Karpas-422 (cell line): ENCODE measurements at regions not wholly inside any gene's neighbourhood (a gene's known extent, or its start where the extent isn't known, plus 50 kb on each side); places are given as distances from the start of the nearest gene placed in this dataset.

Experiments
- DNase-seq: peaks from one replicate; pipeline ENCODE4 v3.0.0-alpha.2; 2015
- H2AFZ ChIP-seq: fragments of 200-600 bp; sonication (generic); 2 replicates; pipeline ENCODE4 v1.6.1; 2014; ENCODE audit warnings: antibody characterized with exemption, low read length, mixed read lengths
- H3K27ac ChIP-seq: fragments of 200-600 bp; sonication (generic); 2 replicates; pipeline ENCODE4 v1.5.1; 2014; ENCODE audit warnings: mild to moderate bottlenecking, low read length, moderate library complexity
- H3K27me3 ChIP-seq: fragments of 200-600 bp; sonication (generic); 2 replicates; pipeline ENCODE4 v1.6.1; 2014; ENCODE audit warnings: low read length, mixed read lengths
- H3K36me3 ChIP-seq: fragments of 200-600 bp; sonication (generic); 2 replicates; pipeline ENCODE4 v1.6.1; 2014; ENCODE audit warnings: low read length, mixed read lengths; ENCODE audit not compliant: insufficient read depth
- H3K4me1 ChIP-seq: fragments of 200-600 bp; sonication (generic); 2 replicates; pipeline ENCODE4 v1.6.1; 2014; ENCODE audit warnings: mild to moderate bottlenecking, low read length, mixed read lengths
- H3K4me2 ChIP-seq: fragments of 200-600 bp; sonication (generic); 2 replicates; pipeline ENCODE4 v1.6.1; 2014; ENCODE audit warnings: low read length, low read depth, mild to moderate bottlenecking; ENCODE audit not compliant: poor library complexity, severe bottlenecking
- H3K4me3 ChIP-seq: fragments of 200-600 bp; sonication (generic); 2 replicates; pipeline ENCODE4 v1.5.1; 2014; ENCODE audit warnings: mild to moderate bottlenecking, antibody characterized with exemption, low read length, mixed read lengths
- H3K79me2 ChIP-seq: fragments of 200-600 bp; sonication (generic); 2 replicates; pipeline ENCODE4 v1.6.1; 2014; ENCODE audit warnings: mild to moderate bottlenecking, low read length, mixed read lengths
- H3K9ac ChIP-seq: fragments of 200-600 bp; sonication (generic); 2 replicates; pipeline ENCODE4 v1.6.0; 2014; ENCODE audit warnings: low read length
- H3K9me2 ChIP-seq: fragments of 200-600 bp; sonication (generic), shearing (Covaris generic); replicated peaks from 2 replicates; pipeline ENCODE4 v1.6.0; 2014; ENCODE audit warnings: mild to moderate bottlenecking, low read length, moderate library complexity; ENCODE audit not compliant: insufficient read depth
- H3K9me3 ChIP-seq: fragments of 300-700, 200-600 bp; sonication (generic); 2 replicates; pipeline ENCODE4 v1.6.1; 2014; ENCODE audit warnings: low read length, mixed read lengths
- H4K20me1 ChIP-seq: fragments of 200-600 bp; sonication (generic); 2 replicates; pipeline ENCODE4 v1.6.1; 2014; ENCODE audit warnings: mild to moderate bottlenecking, antibody characterized with exemption, low read length, low read depth; ENCODE audit not compliant: insufficient read depth

GRCh38 chr10:4018054-4018511, 233.1 kb upstream of the KLF6 start:
- Histone ChIP-seq H3K9me3 (no peaks in the 10 kb centered on the region), H4K20me1 (no peaks in the 10 kb centered on the region), H3K4me3 (no peak overlapping the region), H3K4me1 (no peaks in the 10 kb centered on the region), H3K27ac (no peak overlapping the region), H3K27me3 (no peaks in the 10 kb centered on the region), H3K79me2 (no peaks in the 10 kb centered on the region), H2AFZ (no peak overlapping the region), H3K36me3 (no peaks in the 10 kb centered on the region), H3K9me2 (no peaks in the 10 kb centered on the region), H3K4me2 (no peak overlapping the region), H3K9ac (no peak overlapping the region)
- DNase-seq: no peak

GRCh38 chr10:4017336-4017735, 232.3 kb upstream of the KLF6 start:
- no peaks in the 10 kb centered on the region for H3K36me3 ChIP-seq
- no peak for DNase-seq

GRCh38 chr10:4016214-4016740, 231.3 kb upstream of the KLF6 start:
- Histone ChIP-seq H3K27me3 (no peaks in the 10 kb centered on the region), H2AFZ (no peak overlapping the region), H3K79me2 (no peaks in the 10 kb centered on the region), H3K4me1 (no peaks in the 10 kb centered on the region), H3K9me2 (no peaks in the 10 kb centered on the region), H4K20me1 (no peaks in the 10 kb centered on the region), H3K4me3 (no peak overlapping the region), H3K9me3 (no peaks in the 10 kb centered on the region), H3K9ac (no peak overlapping the region), H3K4me2 (no peak overlapping the region), H3K27ac (no peak overlapping the region), H3K36me3 (no peaks in the 10 kb centered on the region)
- no peak for DNase-seq

More at GRCh38 chr10:4017336-4017735, 232.3 kb upstream of the KLF6 start:
- H3K4me3 ChIP-seq: no peak overlapping the region
- no peak overlapping the region for H3K4me2 ChIP-seq
- H3K9me2 ChIP-seq: no peaks in the 10 kb centered on the region
- no peaks in the 10 kb centered on the region for H3K79me2 ChIP-seq
- no peak overlapping the region for H3K9ac ChIP-seq
- H2AFZ ChIP-seq: no peak overlapping the region
- no peaks in the 10 kb centered on the region for H3K9me3 ChIP-seq
- no peaks in the 10 kb centered on the region for H4K20me1 ChIP-seq
- no peaks in the 10 kb centered on the region for H3K4me1 ChIP-seq
- H3K27ac ChIP-seq: no peak overlapping the region
- no peaks in the 10 kb centered on the region for H3K27me3 ChIP-seq

GRCh38 chr10:4013651-4014121, 228.7 kb upstream of the KLF6 start:
- Histone ChIP-seq H3K27ac (no peak overlapping the region), H3K4me2 (no peak overlapping the region), H2AFZ (no peak overlapping the region), H3K9me2 (no peaks in the 10 kb centered on the region), H3K9ac (no peak overlapping the region), H3K79me2 (no peaks in the 10 kb centered on the region), H4K20me1 (no peaks in the 10 kb centered on the region), H3K9me3 (no peaks in the 10 kb centered on the region), H3K36me3 (no peaks in the 10 kb centered on the region), H3K4me3 (no peak overlapping the region), H3K27me3 (no peaks in the 10 kb centered on the region), H3K4me1 (no peaks in the 10 kb centered on the region)
- no peak for DNase-seq

- H3K27me3 ChIP-seq: no peaks in the 10 kb centered on the region
- no peak overlapping the region for H3K4me3 ChIP-seq
- DNase-seq: no peak
- H3K9ac ChIP-seq: no peak overlapping the region
- no peaks in the 10 kb centered on the region for H3K79me2 ChIP-seq
- no peaks in the 10 kb centered on the region for H3K36me3 ChIP-seq
- H3K9me3 ChIP-seq: no peaks in the 10 kb centered on the region
- no peaks in the 10 kb centered on the region for H3K4me1 ChIP-seq
- no peak overlapping the region for H3K27ac ChIP-seq
- no peaks in the 10 kb centered on the region for H4K20me1 ChIP-seq
- H2AFZ ChIP-seq: no peak overlapping the region
- H3K9me2 ChIP-seq: no peaks in the 10 kb centered on the region
- no peak overlapping the region for H3K4me2 ChIP-seq
Measured at GRCh38 chr10:4012848-4013247, 227.8 kb upstream of the KLF6 start.

- Histone ChIP-seq H3K9me3 (no peaks in the 10 kb centered on the region), H3K4me3 (no peak overlapping the region), H2AFZ (no peak overlapping the region), H3K79me2 (no peaks in the 10 kb centered on the region), H3K36me3 (no peaks in the 10 kb centered on the region), H3K9me2 (no peaks in the 10 kb centered on the region), H3K9ac (no peak overlapping the region), H3K27ac (no peak overlapping the region), H3K4me1 (no peaks in the 10 kb centered on the region), H3K4me2 (no peak overlapping the region), H4K20me1 (no peaks in the 10 kb centered on the region), H3K27me3 (no peaks in the 10 kb centered on the region)
- DNase-seq: no peak
Measured at GRCh38 chr10:4011136-4011812, 226.3 kb upstream of the KLF6 start.

- Histone ChIP-seq H3K4me2 (no peak overlapping the region), H3K9ac (no peak overlapping the region), H3K79me2 (no peaks in the 10 kb centered on the region), H2AFZ (no peak overlapping the region), H4K20me1 (no peaks in the 10 kb centered on the region), H3K4me1 (no peaks in the 10 kb centered on the region), H3K4me3 (no peak overlapping the region), H3K9me2 (no peaks in the 10 kb centered on the region), H3K27me3 (no peaks in the 10 kb centered on the region), H3K9me3 (no peaks in the 10 kb centered on the region), H3K36me3 (no peaks in the 10 kb centered on the region), H3K27ac (no peak overlapping the region)
- no peak for DNase-seq
Measured at GRCh38 chr10:4008676-4009382, 223.8 kb upstream of the KLF6 start.

- no peak for DNase-seq
- H3K27me3 ChIP-seq: no peaks in the 10 kb centered on the region
- H3K4me3 ChIP-seq: no peak overlapping the region
- no peaks in the 10 kb centered on the region for H4K20me1 ChIP-seq
- no peaks in the 10 kb centered on the region for H3K9me3 ChIP-seq
- no peak overlapping the region for H3K27ac ChIP-seq
- H3K4me2 ChIP-seq: no peak overlapping the region
- no peak overlapping the region for H3K9ac ChIP-seq
- H3K4me1 ChIP-seq: no peaks in the 10 kb centered on the region
- no peaks in the 10 kb centered on the region for H3K79me2 ChIP-seq
- no peaks in the 10 kb centered on the region for H3K9me2 ChIP-seq
- H3K36me3 ChIP-seq: no peaks in the 10 kb centered on the region
- H2AFZ ChIP-seq: no peak overlapping the region
Measured at GRCh38 chr10:4007771-4008170, 222.8 kb upstream of the KLF6 start.
